ENCODE measurements at regions not wholly inside any gene's neighbourhood (a gene's known extent, or its start where the extent isn't known, plus 50 kb on each side); places are given as distances from the start of the nearest gene placed in this dataset.

- no peaks in the 10 kb centered on the region for H3K36me3 Mint-ChIP-seq (ENCODE audit: low read depth)
- intact Hi-C loops (cut with micrococcal nuclease) = no loop called here
- DNase-seq (no peak), ATAC-seq (ENCODE audit: low read depth) (no peak)
- H3K27me3 Mint-ChIP-seq = no peaks in the 10 kb centered on the region
- POLR2A ChIA-PET = no interaction called here
- peaks cover 17% of the 10 kb centered on the region for H3K9me3 Mint-ChIP-seq
- TF ChIP-seq CTCF (IDR thresholded peaks at IDR 0.05) = no peak
- CTCF ChIA-PET = no interaction called here
- no peak overlapping the region for H3K27ac Mint-ChIP-seq
- H3K4me1 Mint-ChIP-seq = no peaks in the 10 kb centered on the region
- no peak overlapping the region for H3K4me3 Mint-ChIP-seq
Observed at GRCh38 chr6:58419321-58419720, 1101.9 kb downstream of the PRIM2 start.
